DND-41 (cell line): ENCODE measurements at regions not wholly inside any gene's neighbourhood (a gene's known extent, or its start where the extent isn't known, plus 50 kb on each side); places are given as distances from the start of the nearest gene placed in this dataset.

ENCODE experiments used
- CTCF ChIP-seq: IDR thresholded peaks from 2 replicates; pipeline ENCODE4 v1.5.1; 2012; ENCODE audit warnings: borderline replicate concordance, low read length, moderate library complexity, mild to moderate bottlenecking; ENCODE audit not compliant: poor library complexity, severe bottlenecking; ENCODE audit errors: extremely low read depth
- EZH2 ChIP-seq: IDR thresholded peaks from 3 replicates; pipeline ENCODE4 v1.6.1; 2012; ENCODE audit warnings: borderline replicate concordance, low read depth, mild to moderate bottlenecking, moderate library complexity, low read length, inconsistent platforms; ENCODE audit not compliant: severe bottlenecking

GRCh38 chr7:112854169-112854568 is 64.0 kb upstream of the TMEM168 start:
- TF ChIP-seq CTCF (no peak), EZH2 (no peak)
